Activated T-helper 1 cell treated with anti-CD3 and anti-CD28 coated beads, Interleukin-2, amount 50 U/mL, for 16 hours (primary cell): ENCODE measurements at regions not wholly inside any gene's neighbourhood (a gene's known extent, or its start where the extent isn't known, plus 50 kb on each side); places are given as distances from the start of the nearest gene placed in this dataset.
"Not testable (repeated sequence)": the region's sequence is repeated elsewhere in the genome, so short reads cannot be mapped to it uniquely, and the experiment has no call there.

ENCODE experiments used
- DNase-seq, 2 donors: peaks; one replicate each; pipeline ENCODE4 v3.0.0-alpha.2; 2020; ENCODE audit warnings: low read depth in 1 of 2, low spot score in 1 of 2

DNA sequence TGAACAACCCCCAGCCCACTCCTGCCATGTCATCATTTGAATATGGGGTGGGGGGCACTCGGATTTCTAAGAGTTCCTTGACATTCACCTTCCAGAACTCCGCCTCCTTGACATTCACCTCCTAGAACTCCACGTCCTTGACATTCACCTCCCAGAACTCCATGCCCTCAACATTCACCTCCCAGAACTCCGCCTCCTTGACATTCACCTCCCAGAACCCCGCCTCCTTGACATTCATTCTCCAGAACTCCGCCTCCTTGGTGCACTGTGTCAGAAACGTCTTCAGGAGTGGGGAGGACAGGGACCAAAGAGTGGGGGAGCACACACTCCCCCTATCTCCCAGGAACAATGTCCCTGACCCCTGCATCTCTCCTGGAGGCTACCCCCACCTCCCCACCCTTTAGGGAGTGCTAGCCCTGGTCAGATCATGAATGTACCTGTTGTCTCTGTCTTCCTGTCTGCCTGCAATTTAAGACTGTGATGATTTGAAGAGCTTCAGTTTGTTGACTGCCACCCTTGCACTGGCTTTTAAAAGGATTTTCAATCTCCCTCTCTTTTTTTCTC, 110.1 kb downstream of the NPTX2 start:
- DNase-seq = no peak

GRCh38 chr7:98728555-98728954, 111.5 kb downstream of the NPTX2 start:
- DNase-seq = no peak

DNA sequence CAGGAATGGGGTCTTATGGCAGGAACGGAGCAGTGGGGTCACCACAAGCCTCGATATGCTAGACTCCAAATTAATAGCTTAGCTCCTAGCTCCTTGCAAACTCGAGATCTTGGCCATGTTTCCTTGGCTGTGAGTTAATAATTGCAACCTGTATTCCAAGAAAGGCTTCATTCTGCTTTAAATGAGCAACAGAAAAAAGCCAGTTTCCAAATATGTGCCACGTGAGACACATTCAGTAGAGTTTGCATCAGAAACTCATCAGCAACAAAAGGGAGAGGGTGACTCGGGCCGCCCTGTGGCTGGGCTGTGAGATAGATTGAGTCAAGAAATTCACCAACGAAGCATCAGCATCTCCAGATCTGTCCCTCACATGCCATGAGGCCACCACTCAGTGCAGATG, 112.0 kb downstream of the NPTX2 start:
- no peak for DNase-seq

DNA sequence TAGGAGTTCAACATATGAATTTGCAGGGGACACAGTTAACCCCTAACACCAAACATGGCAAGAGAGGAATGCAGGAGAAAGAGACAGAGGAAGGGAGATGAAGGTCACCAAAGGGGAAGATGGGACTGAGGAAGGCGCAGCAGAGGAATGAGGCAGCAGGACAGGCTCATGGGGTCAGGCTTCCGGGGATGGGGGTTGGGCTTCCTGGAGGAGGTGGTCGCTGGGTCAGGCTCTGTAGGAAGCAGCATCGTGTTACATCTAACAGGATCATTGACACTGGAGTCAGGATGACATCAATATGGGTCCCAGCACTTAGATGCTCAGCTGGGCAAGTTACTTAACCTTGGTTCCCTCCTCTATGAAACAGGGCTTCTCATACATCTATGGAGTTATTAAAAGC, 113.2 kb downstream of the NPTX2 start:
- DNase-seq = no peak

- no peak for DNase-seq
Measured at GRCh38 chr7:98731651-98732050, 114.6 kb downstream of the NPTX2 start.

DNA sequence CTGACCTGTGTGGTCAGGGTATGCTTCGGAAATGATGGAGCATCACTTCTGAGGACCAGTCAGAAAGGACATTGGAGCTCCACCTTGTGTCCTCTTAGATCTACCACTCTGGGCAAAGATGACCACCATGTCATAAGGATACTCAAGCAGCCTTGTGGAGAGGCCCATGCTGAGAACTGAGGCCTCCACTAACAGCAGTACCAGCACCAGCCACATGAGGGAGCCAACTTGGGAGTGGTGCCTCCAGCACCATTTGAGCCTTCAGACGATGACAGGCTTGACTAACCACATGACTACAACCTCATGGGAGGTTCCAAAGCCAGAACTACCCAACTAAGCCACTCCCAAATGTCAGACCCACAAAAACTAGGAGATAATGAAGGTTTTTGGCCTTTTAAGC, 116.0 kb downstream of the NPTX2 start:
- no peak for DNase-seq

GRCh38 chr7:98735801-98736200, 118.7 kb downstream of the NPTX2 start:
- no peak for DNase-seq

DNA sequence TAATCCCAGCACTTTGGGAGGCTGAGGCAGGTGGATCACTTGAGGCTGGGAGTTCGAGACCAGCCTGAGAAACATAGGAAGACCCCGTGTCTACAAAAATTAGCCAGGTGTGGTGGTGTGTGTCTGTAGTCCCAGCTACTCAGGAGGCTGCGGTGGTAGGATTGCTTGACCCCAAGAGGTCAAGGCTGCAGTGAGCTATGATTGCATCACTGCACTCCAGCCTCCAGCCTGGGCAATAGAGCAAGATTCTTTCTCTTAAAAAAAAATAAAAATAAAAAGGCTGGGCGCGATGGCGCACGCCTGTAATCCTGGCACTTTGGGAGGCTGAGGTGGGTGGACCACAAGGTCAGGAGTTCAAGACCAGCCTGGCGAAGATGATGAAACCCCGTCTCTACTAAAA, 119.4 kb downstream of the NPTX2 start:
- not testable (repeated sequence) for DNase-seq

DNA sequence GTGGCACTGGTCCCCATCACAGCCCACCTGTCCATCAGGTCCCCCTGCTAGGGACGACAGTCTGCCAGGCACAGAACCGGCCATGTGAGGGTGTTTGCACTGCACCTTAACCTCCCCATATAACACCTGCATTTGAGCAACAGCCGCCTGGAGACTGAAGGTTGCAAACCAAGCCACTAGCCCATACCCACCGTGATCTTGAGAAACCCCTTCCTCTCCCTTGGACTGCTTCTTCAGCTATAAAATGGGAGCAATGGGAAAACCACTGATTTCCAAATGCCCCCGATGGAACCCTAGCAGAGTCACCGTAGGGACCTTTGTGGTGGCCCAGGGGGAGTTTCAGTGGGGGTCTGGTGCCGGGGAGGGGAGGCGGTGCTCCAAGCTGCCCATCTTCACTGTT, 120.1 kb downstream of the NPTX2 start:
- no peak for DNase-seq

GRCh38 chr7:98740643-98741042, 123.6 kb downstream of the NPTX2 start:
- DNase-seq = no peak

- peak; percentile 45 to 56 for DNase-seq
Measured at GRCh38 chr7:98745722-98746318, 124.0 kb downstream of the TMEM130 start.

DNA sequence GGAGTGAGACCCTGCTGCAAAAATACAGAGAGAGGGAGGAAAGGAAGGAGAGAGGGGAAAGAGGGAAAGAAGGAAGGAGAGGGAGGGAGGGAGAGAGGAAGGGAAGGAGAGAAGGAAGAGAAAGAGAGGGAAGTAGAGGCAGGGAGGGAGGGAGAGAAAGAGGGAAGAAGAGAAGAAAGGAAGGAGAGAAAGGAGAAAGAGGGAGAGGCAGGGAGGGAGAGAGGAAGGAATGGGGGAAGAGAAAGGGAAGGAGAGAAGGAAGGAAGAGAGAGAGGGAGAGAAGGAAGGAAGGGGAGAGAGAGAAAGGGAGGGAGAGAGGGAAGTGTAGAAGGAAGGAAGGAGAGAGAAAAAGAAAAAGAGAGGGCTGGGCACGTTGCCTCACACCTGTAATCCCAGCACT, 121.7 kb downstream of the TMEM130 start:
- DNase-seq = no peak

- DNase-seq = no peak
Measured at GRCh38 chr7:98753176-98753575, 116.6 kb downstream of the TMEM130 start.

GRCh38 chr7:98753989-98754479, 115.8 kb downstream of the TMEM130 start:
- no peak for DNase-seq

DNA sequence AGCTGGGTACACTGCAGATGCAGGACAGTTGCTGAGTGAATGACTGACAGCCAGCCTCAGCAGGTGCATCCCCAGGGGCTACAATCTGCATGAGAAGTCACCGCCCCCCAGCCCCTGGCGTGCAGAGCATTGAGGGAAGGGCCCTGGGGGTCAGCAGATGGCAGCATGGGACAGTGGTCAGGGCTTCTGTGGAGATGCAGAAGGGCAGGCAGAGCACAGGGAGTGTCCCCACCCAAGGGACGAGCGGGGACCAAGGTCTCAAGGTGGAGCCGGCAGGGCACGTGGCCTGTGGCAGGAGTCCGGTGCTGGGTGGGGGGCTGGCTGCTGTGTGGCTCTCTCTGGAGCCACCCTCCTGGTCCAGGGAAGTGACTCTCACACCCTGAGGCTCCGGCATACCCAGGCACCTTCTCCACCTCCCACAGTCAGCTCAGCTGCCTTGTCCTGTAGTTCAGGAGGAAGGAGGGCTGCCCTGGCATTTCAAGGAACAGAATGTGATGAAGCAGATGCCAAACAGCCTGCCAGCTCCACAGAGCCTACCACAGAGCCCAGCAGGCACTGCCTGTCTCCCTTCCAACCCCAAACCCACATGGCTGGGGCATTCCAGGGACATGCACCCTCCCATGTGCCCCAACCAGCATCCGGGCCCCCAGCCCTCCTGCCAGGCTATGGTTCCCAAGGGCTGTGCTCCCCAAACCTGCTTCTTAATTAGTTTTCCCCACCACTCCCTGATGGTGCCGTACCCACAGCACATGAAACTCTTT, 114.5 kb downstream of the TMEM130 start:
- no peak for DNase-seq

DNA sequence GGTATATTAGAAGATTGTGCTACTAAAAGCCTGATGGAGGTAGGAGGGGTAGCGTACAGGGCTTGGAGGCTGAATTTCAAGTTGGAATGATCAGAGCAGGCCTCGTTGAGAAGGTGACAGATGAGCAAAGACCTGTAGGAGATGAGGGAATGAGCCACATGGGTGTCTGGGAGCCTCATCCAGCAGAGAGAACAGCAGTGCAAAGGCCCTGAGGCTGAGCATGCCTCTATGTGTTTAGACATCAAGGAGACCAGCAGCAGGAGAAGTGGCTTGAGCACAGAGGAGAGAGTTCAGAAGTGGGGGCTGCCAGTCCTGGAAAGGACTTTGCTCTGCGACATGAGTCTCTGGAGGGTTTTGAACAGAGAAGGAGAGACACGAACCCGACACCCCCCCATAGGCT, 111.7 kb downstream of the TMEM130 start:
- no peak for DNase-seq

GRCh38 chr7:98760201-98760651, 109.6 kb downstream of the TMEM130 start:
- DNase-seq = no peak

DNA sequence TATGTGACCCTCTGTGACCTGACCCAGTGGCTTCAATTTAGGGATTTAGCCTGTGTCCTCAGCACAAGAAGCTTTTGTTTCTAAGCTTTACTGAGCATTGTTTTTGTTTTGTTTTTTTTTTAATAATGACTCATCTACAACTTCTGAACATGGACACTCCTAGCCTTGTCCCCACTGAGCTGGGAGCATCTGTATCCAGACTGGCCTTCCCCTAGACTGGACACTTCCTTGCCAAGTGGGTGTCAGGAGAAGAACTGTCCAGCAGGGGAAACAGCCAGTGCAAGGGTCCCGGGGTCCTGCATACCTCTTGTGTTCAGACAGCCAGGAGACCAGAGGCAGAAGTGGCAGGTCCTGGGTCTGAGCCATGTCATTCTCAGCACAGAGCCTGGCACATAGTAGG, 108.6 kb downstream of the TMEM130 start:
- no peak for DNase-seq

DNA sequence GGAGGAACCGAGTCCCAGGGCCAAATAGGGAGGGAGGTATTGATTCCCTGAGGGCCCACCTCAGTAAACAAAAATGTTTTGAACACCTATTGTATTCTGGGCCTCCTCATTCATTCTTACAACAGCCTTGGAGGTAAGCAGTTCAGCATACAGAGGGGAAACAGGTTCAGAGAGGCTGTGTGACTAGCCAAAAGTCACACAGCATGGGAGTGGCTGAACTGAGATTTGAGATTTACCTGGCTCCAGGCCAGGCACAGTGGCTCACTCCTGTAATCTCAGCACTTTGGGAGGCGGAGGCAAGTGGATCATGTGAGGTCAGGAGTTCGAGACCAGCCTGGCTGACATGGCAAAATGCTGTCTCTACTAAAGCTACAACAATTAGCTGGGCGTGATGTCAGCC, 107.2 kb downstream of the TMEM130 start:
- DNase-seq = no peak

DNA sequence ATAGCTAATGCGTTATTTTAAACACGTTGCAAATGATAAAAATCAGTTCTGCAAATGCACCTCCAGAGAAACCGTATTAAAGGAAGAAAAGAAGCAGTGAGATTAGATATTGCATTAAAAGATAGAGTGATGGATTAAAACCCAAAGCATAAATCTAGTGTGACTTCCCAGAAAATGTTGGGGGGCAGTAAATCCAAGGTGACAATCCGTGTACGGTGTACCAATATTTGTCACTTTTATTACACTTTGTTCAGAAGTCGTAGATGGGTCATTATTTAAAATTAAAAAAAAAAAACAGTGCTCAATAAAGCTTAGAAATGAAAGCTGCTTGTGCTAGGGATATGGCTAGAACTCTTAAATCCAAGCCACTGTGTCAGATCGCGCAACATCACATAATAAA, 106.4 kb downstream of the TMEM130 start:
- DNase-seq = no peak

DNA sequence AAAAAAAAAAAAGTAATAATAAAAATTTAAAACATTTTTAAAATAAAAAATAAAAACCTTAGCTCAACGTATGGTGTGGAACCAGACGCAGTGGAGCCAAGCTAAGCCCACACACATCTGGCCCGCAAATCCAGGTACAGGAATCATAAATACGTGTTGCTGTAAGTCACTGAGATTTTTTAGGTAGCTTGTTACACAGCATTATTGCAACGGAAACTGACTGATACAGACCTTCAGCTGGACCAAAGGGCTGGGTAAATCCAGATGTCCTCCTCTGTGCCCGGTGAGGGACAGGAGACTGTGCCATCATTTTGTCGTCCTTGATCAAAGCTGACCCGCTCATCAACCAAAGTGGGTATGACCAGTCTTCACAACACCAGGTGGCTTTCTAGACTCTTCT, 104.9 kb downstream of the TMEM130 start:
- no peak for DNase-seq

DNA sequence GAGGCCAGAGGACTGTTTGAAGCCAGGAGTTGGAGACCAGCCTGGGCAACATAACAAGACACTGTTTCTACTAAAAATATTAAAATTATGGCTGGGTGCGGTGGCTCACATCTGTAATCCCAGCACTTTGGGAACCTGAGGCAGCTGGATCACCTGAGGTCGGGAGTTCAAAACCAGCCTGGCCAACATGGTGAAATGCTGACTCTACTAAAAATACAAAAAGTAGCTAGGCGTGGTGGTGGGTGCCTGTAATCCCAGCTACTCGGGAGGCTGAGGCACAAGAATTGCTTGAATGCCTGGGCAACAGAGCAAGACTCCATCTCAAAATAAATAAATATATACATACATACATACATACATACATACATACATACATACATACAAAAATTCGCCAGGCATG, 99.7 kb downstream of the TMEM130 start:
- not testable (repeated sequence) for DNase-seq
